ENCODE measurements at regions not wholly inside any gene's neighbourhood (a gene's known extent, or its start where the extent isn't known, plus 50 kb on each side); places are given as distances from the start of the nearest gene placed in this dataset.

GRCh38 chr2:137813176-137813575 is 151.1 kb upstream of the HNMT start:
- intact Hi-C loops (cut with DNase I; ENCODE audit: low total_unique reads), result no loop called here
- Histone ChIP-seq H3K27ac (no peak overlapping the region), H3K4me3 (no peak overlapping the region), H3K9me3 (peaks cover 0 to 3% of the 10 kb centered on the region in 2 donors), H3K27me3 (no peaks in the 10 kb centered on the region), H3K4me1 (no peaks in the 10 kb centered on the region), H3K36me3 (no peaks in the 10 kb centered on the region)
- in situ Hi-C loops (cut with MboI; ENCODE audit: low pct_ligation_motif_present in 1 of 4, low pct_unique_long_range_greater_than_20kb in 1 of 4, low sequenced_read_pairs in 3 of 4), result no loop called here
- no peak for TF ChIP-seq POLR2A (IDR thresholded peaks at IDR 0.05)
- no peak for TF ChIP-seq CTCF (IDR thresholded peaks at IDR 0.05)
- no peak for TF ChIP-seq POLR2AphosphoS5 (IDR thresholded peaks at IDR 0.05)
- no peak for TF ChIP-seq EP300 (IDR thresholded peaks at IDR 0.05; ENCODE audit: low read depth)
- no peak for DNase-seq
- 77 to 93% methylated on average over 2 to 3 of the region's 3 CpGs for WGBS, 2 donors (ENCODE audit: low coverage in 1 of 2)

- H3K27me3 ChIP-seq, result no peaks in the 10 kb centered on the region
- intact Hi-C loops (cut with DNase I; ENCODE audit: low total_unique reads) (no loop called here), in situ Hi-C loops (cut with MboI; ENCODE audit: low pct_ligation_motif_present in 1 of 4, low pct_unique_long_range_greater_than_20kb in 1 of 4, low sequenced_read_pairs in 3 of 4) (no loop called here)
- H3K4me3 ChIP-seq, result no peak overlapping the region
- WGBS, 2 donors (ENCODE audit: low coverage in 1 of 2), result 55 to 64% methylated on average over 3 of the region's 3 CpGs
- H3K27ac ChIP-seq, result no peak overlapping the region
- H3K36me3 ChIP-seq, result no peaks in the 10 kb centered on the region
- H3K9me3 ChIP-seq, result no peaks in the 10 kb centered on the region
- H3K4me1 ChIP-seq, result no peaks in the 10 kb centered on the region
- TF ChIP-seq CTCF (IDR thresholded peaks at IDR 0.05) (no peak), POLR2A (IDR thresholded peaks at IDR 0.05) (no peak), EP300 (IDR thresholded peaks at IDR 0.05; ENCODE audit: low read depth) (no peak), POLR2AphosphoS5 (IDR thresholded peaks at IDR 0.05) (no peak)
- DNase-seq, result no peak
Measured at GRCh38 chr2:137817058-137817457, 147.2 kb upstream of the HNMT start.

GRCh38 chr2:137823196-137823595 is 141.1 kb upstream of the HNMT start:
- Histone ChIP-seq H3K9me3 (no peaks in the 10 kb centered on the region), H3K4me3 (no peak overlapping the region), H3K4me1 (no peaks in the 10 kb centered on the region), H3K36me3 (no peaks in the 10 kb centered on the region), H3K27me3 (no peaks in the 10 kb centered on the region), H3K27ac (no peak overlapping the region)
- TF ChIP-seq CTCF (IDR thresholded peaks at IDR 0.05), result no peak
- no peak for TF ChIP-seq POLR2A (IDR thresholded peaks at IDR 0.05)
- in situ Hi-C loops (cut with MboI; ENCODE audit: low pct_ligation_motif_present in 1 of 4, low pct_unique_long_range_greater_than_20kb in 1 of 4, low sequenced_read_pairs in 3 of 4) (no loop called here), intact Hi-C loops (cut with DNase I; ENCODE audit: low total_unique reads) (no loop called here)
- WGBS, 2 donors (ENCODE audit: low coverage in 1 of 2), result 85 to 91% methylated on average over 4 of the region's 4 CpGs
- DNase-seq, result no peak

GRCh38 chr2:137824501-137824900 is 139.8 kb upstream of the HNMT start:
- in situ Hi-C loops (cut with MboI; ENCODE audit: low pct_ligation_motif_present in 1 of 4, low pct_unique_long_range_greater_than_20kb in 1 of 4, low sequenced_read_pairs in 3 of 4), result no loop called here
- no peaks in the 10 kb centered on the region for H3K36me3 ChIP-seq

More at GRCh38 chr2:137824501-137824900, 139.8 kb upstream of the HNMT start:
- intact Hi-C loops (cut with DNase I; ENCODE audit: low total_unique reads), result no loop called here
- DNase-seq, result no peak
- TF ChIP-seq CTCF (IDR thresholded peaks at IDR 0.05) (no peak), POLR2A (IDR thresholded peaks at IDR 0.05) (no peak), EP300 (IDR thresholded peaks at IDR 0.05; ENCODE audit: low read depth) (no peak), POLR2AphosphoS5 (IDR thresholded peaks at IDR 0.05) (no peak)
- no peaks in the 10 kb centered on the region for H3K4me1 ChIP-seq
- no peak overlapping the region for H3K27ac ChIP-seq
- no peaks in the 10 kb centered on the region for H3K27me3 ChIP-seq
- no peaks in the 10 kb centered on the region for H3K9me3 ChIP-seq
- H3K4me3 ChIP-seq, result no peak overlapping the region
- WGBS, 2 donors (ENCODE audit: low coverage in 1 of 2), result 57 to 76% methylated on average over 1 of the region's 1 CpG
